ENCODE measurements at regions not wholly inside any gene's neighbourhood (a gene's known extent, or its start where the extent isn't known, plus 50 kb on each side); places are given as distances from the start of the nearest gene placed in this dataset.

DNA sequence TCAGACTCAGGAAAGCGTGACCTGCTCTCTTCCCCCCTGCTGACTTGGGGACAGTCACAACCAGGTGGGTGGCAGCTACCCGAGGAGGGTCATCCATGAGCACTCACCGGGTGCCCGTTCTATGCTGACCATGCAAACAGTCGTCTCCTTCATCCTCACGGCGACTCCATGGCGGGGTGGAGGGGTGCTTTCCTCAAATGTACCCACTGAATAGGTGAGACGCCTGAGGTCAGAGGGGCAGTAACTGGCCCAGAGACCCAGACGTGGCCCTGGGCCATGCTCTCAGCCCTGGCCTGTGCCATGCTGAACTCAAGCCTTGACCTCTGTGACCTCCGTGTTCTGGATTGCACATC is 59.2 kb upstream of the TPM4 start:
- in situ Hi-C loops (cut with MboI; ENCODE audit: low pct_unique_long_range_greater_than_20kb, low sequenced_read_pairs, unreplicated experiment): no loop called here
- TF ChIP-seq, protein P1, sequence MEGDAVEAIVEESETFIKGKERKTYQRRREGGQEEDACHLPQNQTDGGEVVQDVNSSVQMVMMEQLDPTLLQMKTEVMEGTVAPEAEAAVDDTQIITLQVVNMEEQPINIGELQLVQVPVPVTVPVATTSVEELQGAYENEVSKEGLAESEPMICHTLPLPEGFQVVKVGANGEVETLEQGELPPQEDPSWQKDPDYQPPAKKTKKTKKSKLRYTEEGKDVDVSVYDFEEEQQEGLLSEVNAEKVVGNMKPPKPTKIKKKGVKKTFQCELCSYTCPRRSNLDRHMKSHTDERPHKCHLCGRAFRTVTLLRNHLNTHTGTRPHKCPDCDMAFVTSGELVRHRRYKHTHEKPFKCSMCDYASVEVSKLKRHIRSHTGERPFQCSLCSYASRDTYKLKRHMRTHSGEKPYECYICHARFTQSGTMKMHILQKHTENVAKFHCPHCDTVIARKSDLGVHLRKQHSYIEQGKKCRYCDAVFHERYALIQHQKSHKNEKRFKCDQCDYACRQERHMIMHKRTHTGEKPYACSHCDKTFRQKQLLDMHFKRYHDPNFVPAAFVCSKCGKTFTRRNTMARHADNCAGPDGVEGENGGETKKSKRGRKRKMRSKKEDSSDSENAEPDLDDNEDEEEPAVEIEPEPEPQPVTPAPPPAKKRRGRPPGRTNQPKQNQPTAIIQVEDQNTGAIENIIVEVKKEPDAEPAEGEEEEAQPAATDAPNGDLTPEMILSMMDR (IDR thresholded peaks at IDR 0.05; ENCODE audit: extremely low read depth, insufficient read depth, missing control alignments): no peak
- DNase-seq (ENCODE audit: low spot score): no peak

DNA sequence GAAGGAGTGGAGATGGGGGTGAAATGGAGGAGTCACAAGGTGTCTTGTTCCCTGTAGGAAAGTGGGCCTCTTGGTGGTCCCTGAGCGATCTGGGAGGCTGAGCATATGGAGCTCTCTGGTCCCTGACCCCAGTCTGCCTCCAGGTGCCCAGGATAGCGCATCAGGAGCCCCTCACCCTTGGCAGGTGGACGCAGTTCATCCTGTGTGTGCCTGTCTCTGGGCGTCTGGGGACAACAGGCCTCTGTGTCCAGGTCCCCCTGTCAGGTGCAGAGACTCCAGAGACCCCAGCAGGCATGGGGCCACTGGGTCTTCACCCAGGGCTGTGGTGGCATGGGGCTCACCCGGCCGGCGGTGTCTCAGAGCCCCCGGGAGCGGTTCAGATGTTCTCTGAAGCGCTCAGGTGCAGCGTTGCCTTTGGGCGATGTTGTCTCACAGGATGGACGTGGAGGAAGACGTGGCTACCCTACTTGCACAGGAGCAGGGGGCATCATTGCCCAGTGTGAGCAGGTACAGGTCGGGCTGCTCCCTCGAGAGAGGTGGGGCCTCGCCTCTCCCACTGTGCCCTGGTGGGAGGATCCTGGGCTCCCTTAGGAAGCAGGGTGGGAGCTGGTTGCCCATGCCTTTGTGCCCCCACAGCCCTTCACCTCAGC is 58.1 kb upstream of the TPM4 start:
- TF ChIP-seq, protein P1 (IDR thresholded peaks at IDR 0.05; ENCODE audit: extremely low read depth, insufficient read depth, missing control alignments): no peak
- DNase-seq (ENCODE audit: low spot score): no peak
- in situ Hi-C loops (cut with MboI; ENCODE audit: low pct_unique_long_range_greater_than_20kb, low sequenced_read_pairs, unreplicated experiment): no loop called here

GRCh38 chr19:16018801-16019551 is 57.3 kb upstream of the TPM4 start:
- in situ Hi-C loops (cut with MboI; ENCODE audit: low pct_unique_long_range_greater_than_20kb, low sequenced_read_pairs, unreplicated experiment): no loop called here
- no peak for DNase-seq (ENCODE audit: low spot score)
- TF ChIP-seq, protein P1 (IDR thresholded peaks at IDR 0.05; ENCODE audit: extremely low read depth, insufficient read depth, missing control alignments): no peak

GRCh38 chr19:16019691-16020448 is 56.4 kb upstream of the TPM4 start:
- TF ChIP-seq, protein P1 (IDR thresholded peaks at IDR 0.05; ENCODE audit: extremely low read depth, insufficient read depth, missing control alignments): no peak
- in situ Hi-C loops (cut with MboI; ENCODE audit: low pct_unique_long_range_greater_than_20kb, low sequenced_read_pairs, unreplicated experiment): no loop called here
- no peak for DNase-seq (ENCODE audit: low spot score)

GRCh38 chr19:16021796-16022195 is 54.5 kb upstream of the TPM4 start:
- DNase-seq (ENCODE audit: low spot score): no peak
- in situ Hi-C loops (cut with MboI; ENCODE audit: low pct_unique_long_range_greater_than_20kb, low sequenced_read_pairs, unreplicated experiment): no loop called here
- TF ChIP-seq, protein P1 (IDR thresholded peaks at IDR 0.05; ENCODE audit: extremely low read depth, insufficient read depth, missing control alignments): no peak

GRCh38 chr19:16022251-16022650 is 54.0 kb upstream of the TPM4 start:
- in situ Hi-C loops (cut with MboI; ENCODE audit: low pct_unique_long_range_greater_than_20kb, low sequenced_read_pairs, unreplicated experiment): no loop called here
- TF ChIP-seq, protein P1 (IDR thresholded peaks at IDR 0.05; ENCODE audit: extremely low read depth, insufficient read depth, missing control alignments): no peak
- DNase-seq (ENCODE audit: low spot score): no peak

Data from GM13977 (cell line).